Choroid plexus epithelial cell (primary cell): ENCODE measurements at regions not wholly inside any gene's neighbourhood (a gene's known extent, or its start where the extent isn't known, plus 50 kb on each side); places are given as distances from the start of the nearest gene placed in this dataset.

Experiments
- DNase-seq: peaks from one replicate; pipeline ENCODE4 v3.0.0-alpha.2; 2010; ENCODE audit warnings: low read depth
- H3K4me3 ChIP-seq: 2 replicates; pipeline ENCODE4 v1.5.1; 2011; ENCODE audit warnings: low read depth, mild to moderate bottlenecking, control low read depth, low read length, moderate library complexity
- CTCF ChIP-seq: conservative IDR thresholded peaks from 2 replicates; pipeline ENCODE4 v1.5.1; 2011; ENCODE audit warnings: low read depth, mild to moderate bottlenecking, control low read depth, inconsistent platforms, low read length, moderate library complexity

- H3K4me3 ChIP-seq = no peak overlapping the region
- DNase-seq = no peak
- TF ChIP-seq CTCF = no peak
Measured at GRCh38 chr10:117697402-117697801, 154.9 kb downstream of the EMX2 start.

- TF ChIP-seq CTCF = no peak
- no peak for DNase-seq
- no peak overlapping the region for H3K4me3 ChIP-seq
Measured at GRCh38 chr10:117698809-117699208, 156.3 kb downstream of the EMX2 start.

GRCh38 chr10:117699436-117700075 is 157.0 kb downstream of the EMX2 start:
- no peak for DNase-seq
- TF ChIP-seq CTCF = no peak

GRCh38 chr10:117710181-117710798 is 167.7 kb downstream of the EMX2 start:
- no peak for TF ChIP-seq CTCF
- DNase-seq = no peak
- no peak overlapping the region for H3K4me3 ChIP-seq

More at GRCh38 chr10:117699436-117700075, 157.0 kb downstream of the EMX2 start:
- no peak overlapping the region for H3K4me3 ChIP-seq

- no peak for DNase-seq
- no peak overlapping the region for H3K4me3 ChIP-seq
- TF ChIP-seq CTCF = no peak
Measured at GRCh38 chr10:117716889-117717288, 174.3 kb downstream of the EMX2 start.

GRCh38 chr10:117718986-117719920 is 176.7 kb downstream of the EMX2 start:
- DNase-seq = no peak
- no peak for TF ChIP-seq CTCF
- H3K4me3 ChIP-seq = no peak overlapping the region
